IPS-18a (cell line): ENCODE measurements at regions not wholly inside any gene's neighbourhood (a gene's known extent, or its start where the extent isn't known, plus 50 kb on each side); places are given as distances from the start of the nearest gene placed in this dataset.
"Not testable (repeated sequence)": the region's sequence is repeated elsewhere in the genome, so short reads cannot be mapped to it uniquely, and the experiment has no call there.

Experiments used
- H3K27ac ChIP-seq: one replicate; pipeline ENCODE4 v1.5.1; 2013; ENCODE audit warnings: low read length
- H3K27me3 ChIP-seq: one replicate; pipeline ENCODE4 v1.6.1; 2013; ENCODE audit warnings: mild to moderate bottlenecking, low read length; ENCODE audit not compliant: control insufficient read depth, insufficient read depth
- H3K36me3 ChIP-seq: one replicate; pipeline ENCODE4 v1.6.1; 2013; ENCODE audit warnings: low read depth, low read length; ENCODE audit not compliant: control insufficient read depth
- H3K4me1 ChIP-seq: one replicate; pipeline ENCODE4 v1.6.1; 2013; ENCODE audit warnings: low read depth, low read length; ENCODE audit not compliant: control insufficient read depth
- H3K4me3 ChIP-seq: one replicate; pipeline ENCODE4 v1.5.1; 2013; ENCODE audit warnings: low read length
- H3K9ac ChIP-seq: one replicate; pipeline ENCODE4 v1.6.1; 2013; ENCODE audit warnings: mild to moderate bottlenecking, low read length, moderate library complexity
- H3K9me3 ChIP-seq: one replicate; pipeline ENCODE4 v1.6.1; 2013; ENCODE audit warnings: low read depth, low read length; ENCODE audit not compliant: control insufficient read depth

GRCh38 chr1:189607477-189608096 lies 870.1 kb downstream of the BRINP3 start:
- H3K4me1 ChIP-seq: peaks cover 4% of the 10 kb centered on the region
- H3K36me3 ChIP-seq: no peaks in the 10 kb centered on the region
- no peaks in the 10 kb centered on the region for H3K9me3 ChIP-seq
- H3K9ac ChIP-seq: no peak overlapping the region
- H3K27ac ChIP-seq: no peak overlapping the region
- H3K4me3 ChIP-seq: no peak overlapping the region
- no peaks in the 10 kb centered on the region for H3K27me3 ChIP-seq

- no peaks in the 10 kb centered on the region for H3K9me3 ChIP-seq
- H3K36me3 ChIP-seq: no peaks in the 10 kb centered on the region
- no peaks in the 10 kb centered on the region for H3K27me3 ChIP-seq
- no peak overlapping the region for H3K27ac ChIP-seq
- H3K9ac ChIP-seq: no peak overlapping the region
- no peak overlapping the region for H3K4me3 ChIP-seq
- H3K4me1 ChIP-seq: peaks cover 4% of the 10 kb centered on the region
These were observed 868.5 kb downstream of the BRINP3 start for GRCh38 chr1:189609167-189609566.

DNA sequence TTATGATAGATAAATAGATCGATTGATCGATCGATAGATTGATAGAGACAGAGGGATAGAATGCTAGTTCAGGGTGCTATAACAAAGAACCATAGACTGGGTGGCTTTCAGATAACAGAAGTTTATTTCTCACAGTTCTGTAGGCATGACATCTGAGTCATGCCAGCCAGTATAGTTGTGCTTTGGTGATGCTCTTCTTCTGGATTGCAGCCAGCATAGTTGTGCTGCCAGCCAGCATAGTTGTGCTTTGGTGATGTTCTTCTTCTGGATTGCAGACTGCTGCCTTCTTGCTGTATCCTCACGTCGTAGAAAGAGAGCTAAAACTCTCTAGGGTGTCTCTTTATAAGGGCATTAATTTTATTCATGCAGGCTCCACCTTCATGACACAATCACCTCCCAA lies 860.8 kb downstream of the BRINP3 start:
- H3K4me1 ChIP-seq: no peaks in the 10 kb centered on the region
- H3K36me3 ChIP-seq: no peaks in the 10 kb centered on the region
- H3K9ac ChIP-seq: no peak overlapping the region
- no peak overlapping the region for H3K27ac ChIP-seq
- no peaks in the 10 kb centered on the region for H3K27me3 ChIP-seq
- no peak overlapping the region for H3K4me3 ChIP-seq
- no peaks in the 10 kb centered on the region for H3K9me3 ChIP-seq

GRCh38 chr1:189619682-189620332 lies 857.9 kb downstream of the BRINP3 start:
- Histone ChIP-seq H3K4me3 (no peak overlapping the region), H3K36me3 (no peaks in the 10 kb centered on the region), H3K27me3 (no peaks in the 10 kb centered on the region), H3K9ac (no peak overlapping the region), H3K4me1 (no peaks in the 10 kb centered on the region), H3K27ac (no peak overlapping the region), H3K9me3 (no peaks in the 10 kb centered on the region)

DNA sequence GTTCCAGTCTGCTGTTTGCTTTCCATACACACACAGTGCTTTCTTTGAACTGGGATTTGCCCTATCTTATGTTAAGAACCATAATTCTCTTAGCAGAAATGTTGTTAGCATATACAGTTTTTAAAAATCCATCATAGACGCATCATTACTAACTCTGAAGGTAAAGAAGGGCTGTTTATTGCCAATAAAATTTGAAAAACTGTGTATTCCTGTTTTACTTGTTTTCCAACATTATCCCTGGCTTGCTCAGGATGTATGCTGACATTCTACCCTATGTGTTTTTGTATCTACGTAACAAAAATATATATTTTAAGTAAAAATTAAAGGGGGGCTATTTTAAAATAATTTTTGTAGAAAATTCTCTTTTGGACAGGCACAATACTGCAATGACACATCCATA lies 857.2 kb downstream of the BRINP3 start:
- Histone ChIP-seq H3K27ac (no peak overlapping the region), H3K27me3 (no peaks in the 10 kb centered on the region), H3K4me3 (no peak overlapping the region), H3K9ac (no peak overlapping the region), H3K4me1 (no peaks in the 10 kb centered on the region), H3K9me3 (no peaks in the 10 kb centered on the region), H3K36me3 (no peaks in the 10 kb centered on the region)

GRCh38 chr1:189623336-189623735 lies 854.3 kb downstream of the BRINP3 start:
- Histone ChIP-seq H3K4me3 (no peak overlapping the region), H3K9ac (no peak overlapping the region), H3K9me3 (no peaks in the 10 kb centered on the region), H3K27me3 (no peaks in the 10 kb centered on the region), H3K36me3 (no peaks in the 10 kb centered on the region), H3K4me1 (no peaks in the 10 kb centered on the region), H3K27ac (no peak overlapping the region)

DNA sequence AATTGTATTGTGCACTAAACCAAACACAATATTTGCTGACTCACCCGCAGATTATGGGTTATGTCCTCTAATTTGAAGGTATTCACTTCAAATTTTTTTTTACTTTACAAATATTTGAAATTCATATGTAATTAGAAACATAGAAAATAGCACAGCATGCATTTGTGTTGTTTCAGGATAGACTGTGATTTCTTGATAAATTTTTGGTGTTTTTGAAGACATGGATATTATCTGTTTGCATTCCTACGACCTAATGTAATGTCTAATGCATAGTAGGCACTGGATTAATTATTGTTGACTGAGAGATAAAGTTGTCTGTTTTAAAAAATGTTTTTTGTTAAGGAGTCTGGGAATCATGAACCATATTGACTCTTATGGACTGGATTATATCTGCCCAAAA lies 850.2 kb downstream of the BRINP3 start:
- Histone ChIP-seq H3K27me3 (no peaks in the 10 kb centered on the region), H3K4me1 (no peaks in the 10 kb centered on the region), H3K9ac (no peak overlapping the region), H3K4me3 (no peak overlapping the region), H3K36me3 (no peaks in the 10 kb centered on the region), H3K27ac (no peak overlapping the region), H3K9me3 (no peaks in the 10 kb centered on the region)

DNA sequence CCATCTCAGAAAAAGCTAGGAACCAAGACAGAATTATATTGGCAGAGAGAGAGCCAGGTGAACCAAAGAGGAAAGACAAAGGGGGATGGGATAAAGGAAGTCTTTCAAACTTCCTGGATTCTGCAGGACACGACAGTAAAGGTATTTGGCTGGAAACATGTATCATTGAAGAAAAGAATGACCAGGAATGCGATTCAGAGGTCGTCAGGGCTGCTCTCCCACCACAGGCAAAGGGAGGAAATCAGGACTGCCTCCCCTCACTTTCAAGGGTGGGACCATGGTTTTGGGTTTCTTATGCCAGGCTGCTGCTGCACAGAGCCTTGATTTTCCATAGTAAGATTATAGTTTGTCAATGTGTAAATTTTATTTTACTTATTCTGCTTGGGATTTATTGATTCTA lies 848.8 kb downstream of the BRINP3 start:
- Histone ChIP-seq H3K9me3 (no peaks in the 10 kb centered on the region), H3K27me3 (no peaks in the 10 kb centered on the region), H3K27ac (no peak overlapping the region), H3K9ac (no peak overlapping the region), H3K4me1 (no peaks in the 10 kb centered on the region), H3K36me3 (no peaks in the 10 kb centered on the region), H3K4me3 (no peak overlapping the region)

DNA sequence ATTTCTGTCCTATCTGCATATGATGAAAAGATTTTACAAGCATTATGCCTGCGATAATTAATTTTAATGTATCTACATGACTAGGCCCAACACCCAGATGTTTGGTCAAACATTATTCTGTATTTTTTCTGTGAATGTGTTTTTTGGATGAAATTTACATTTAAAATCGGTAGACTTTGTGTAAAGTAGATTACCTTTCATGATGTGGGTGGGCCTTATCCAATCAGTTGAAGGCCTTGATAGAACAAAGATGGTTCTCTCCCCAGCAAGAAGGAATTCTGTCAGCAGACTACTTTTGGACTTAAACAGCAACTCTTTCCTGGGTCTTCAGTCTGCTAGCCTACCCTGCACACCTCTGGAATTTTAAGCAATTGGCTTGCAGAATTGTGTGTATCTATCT lies 844.0 kb downstream of the BRINP3 start:
- H3K4me3 ChIP-seq: no peak overlapping the region
- no peaks in the 10 kb centered on the region for H3K36me3 ChIP-seq
- no peaks in the 10 kb centered on the region for H3K27me3 ChIP-seq
- no peaks in the 10 kb centered on the region for H3K9me3 ChIP-seq
- H3K9ac ChIP-seq: no peak overlapping the region
- H3K27ac ChIP-seq: no peak overlapping the region
- no peaks in the 10 kb centered on the region for H3K4me1 ChIP-seq

DNA sequence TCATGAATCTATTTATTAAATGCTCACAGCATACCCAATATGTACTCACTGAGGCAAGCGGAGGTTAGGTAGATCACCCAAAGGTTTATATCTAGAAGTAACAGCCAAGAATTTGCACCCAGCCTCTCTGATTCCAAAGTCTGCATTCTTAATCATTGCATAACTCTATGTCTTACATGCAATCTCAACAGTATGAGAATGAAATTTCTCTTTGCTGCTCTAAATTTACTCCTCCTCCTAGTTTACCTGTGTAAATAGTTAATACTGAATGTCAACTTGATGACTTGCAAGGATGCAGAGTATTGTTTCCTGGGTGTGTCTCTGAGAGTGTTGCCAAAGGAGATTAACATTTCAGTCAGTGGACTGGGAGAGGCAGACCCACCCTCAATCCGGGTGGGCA lies 840.6 kb downstream of the BRINP3 start:
- no peak overlapping the region for H3K27ac ChIP-seq
- no peak overlapping the region for H3K9ac ChIP-seq
- H3K9me3 ChIP-seq: no peaks in the 10 kb centered on the region
- no peak overlapping the region for H3K4me3 ChIP-seq
- H3K27me3 ChIP-seq: no peaks in the 10 kb centered on the region
- no peaks in the 10 kb centered on the region for H3K4me1 ChIP-seq
- H3K36me3 ChIP-seq: no peaks in the 10 kb centered on the region

DNA sequence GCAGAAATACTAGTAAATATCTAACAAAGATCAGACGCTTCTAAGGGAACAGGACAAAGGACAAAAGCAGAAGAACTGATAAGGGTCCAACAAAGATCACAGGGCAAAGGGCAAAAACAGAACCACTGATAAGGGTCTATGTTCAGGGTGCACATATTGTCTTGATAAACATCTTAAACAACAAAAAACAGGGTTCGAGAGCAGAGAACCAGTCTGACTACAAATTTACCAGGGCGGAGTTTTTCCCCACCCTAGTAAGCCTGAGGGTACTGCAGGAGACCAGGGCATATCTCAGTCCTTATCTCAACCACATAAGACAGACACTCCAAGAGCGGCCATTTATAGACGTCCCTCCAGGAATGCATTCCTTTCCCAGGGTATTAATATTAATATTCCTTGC lies 833.5 kb downstream of the BRINP3 start:
- H3K4me1 ChIP-seq, H3K27ac ChIP-seq, H3K9ac ChIP-seq, H3K4me3 ChIP-seq, H3K27me3 ChIP-seq, H3K9me3 ChIP-seq, H3K36me3 ChIP-seq: not testable (repeated sequence)

DNA sequence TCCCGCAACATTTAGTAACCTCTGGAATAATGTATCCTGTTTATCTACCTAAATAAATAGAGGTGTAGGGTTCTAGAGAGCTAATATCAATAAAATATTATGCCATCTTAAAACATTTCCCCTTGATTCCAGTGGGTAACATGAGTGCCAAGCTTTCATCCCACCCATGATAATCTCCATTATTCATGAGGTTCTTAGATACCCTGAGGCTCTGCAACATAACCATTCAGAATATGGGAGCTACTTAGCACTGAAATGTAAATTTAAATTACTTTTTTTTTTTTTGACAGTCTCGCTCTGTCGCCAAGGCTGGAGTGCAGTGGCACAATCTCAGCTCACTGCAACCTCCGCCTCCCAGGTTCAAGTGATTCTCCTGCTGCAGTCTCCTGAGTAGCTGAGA lies 832.7 kb downstream of the BRINP3 start:
- Histone ChIP-seq H3K9ac (no peak overlapping the region), H3K27ac (no peak overlapping the region), H3K4me1 (no peaks in the 10 kb centered on the region), H3K36me3 (no peaks in the 10 kb centered on the region), H3K27me3 (no peaks in the 10 kb centered on the region), H3K9me3 (no peaks in the 10 kb centered on the region), H3K4me3 (no peak overlapping the region)
